GM23338 (cell line): ENCODE measurements at regions not wholly inside any gene's neighbourhood (a gene's known extent, or its start where the extent isn't known, plus 50 kb on each side); places are given as distances from the start of the nearest gene placed in this dataset.
"Not testable (repeated sequence)": the region's sequence is repeated elsewhere in the genome, so short reads cannot be mapped to it uniquely, and the experiment has no call there.

Source experiments
- CREB1 ChIP-seq: fragments of 250-450 bp; sonication (Bioruptor Pico); IDR thresholded peaks from 2 replicates; pipeline ENCODE4 v1.5.0; 2020; ENCODE audit warnings: low read depth, mild to moderate bottlenecking, moderate library complexity
- EZH2 ChIP-seq: fragments of 200-600 bp; sonication (generic); IDR thresholded peaks from one replicate; pipeline ENCODE4 v1.8.0; 2017; ENCODE audit warnings: antibody characterized with exemption, mild to moderate bottlenecking, low read depth; ENCODE audit not compliant: unreplicated experiment
- EZH2phosphoT487 ChIP-seq: fragments of 200-600 bp; sonication (generic); IDR thresholded peaks from one replicate; pipeline ENCODE4 v1.8.1; 2018; ENCODE audit warnings: antibody characterized with exemption; ENCODE audit not compliant: unreplicated experiment
- JUNB ChIP-seq: IDR thresholded peaks from one replicate; pipeline ENCODE4 v1.6.1; 2016; ENCODE audit warnings: antibody characterized with exemption; ENCODE audit not compliant: unreplicated experiment
- NANOG ChIP-seq: IDR thresholded peaks from 2 replicates; pipeline ENCODE4 v1.6.1; 2016; ENCODE audit warnings: antibody characterized with exemption, borderline replicate concordance
- POLR2AphosphoS5 ChIP-seq: IDR thresholded peaks from 2 replicates; pipeline ENCODE4 v1.6.1; 2016; ENCODE audit warnings: antibody characterized with exemption, low read depth
- STAT1 ChIP-seq: IDR thresholded peaks from one replicate; pipeline ENCODE4 v1.6.1; 2016; ENCODE audit warnings: antibody characterized with exemption; ENCODE audit not compliant: unreplicated experiment
- ZNF114 ChIP-seq: fragments of 250-450 bp; sonication (Bioruptor Pico); IDR thresholded peaks from 2 replicates; pipeline ENCODE4 v1.5.0; 2020; ENCODE audit warnings: mild to moderate bottlenecking, moderate library complexity
- ZNF331 ChIP-seq: fragments of 250-450 bp; sonication (Bioruptor Pico); IDR thresholded peaks from 2 replicates; pipeline ENCODE4 v1.5.0; 2020; ENCODE audit warnings: low read depth, mild to moderate bottlenecking, moderate library complexity
- TF ChIP-seq, protein P1 (sequence below), 2 experiments: fragments of 200-600 bp in 1 of 2; sonication (generic) in 1 of 2; conservative IDR thresholded peaks; 2 replicates each; pipeline versions ENCODE4 v1.5.1 to v1.6.1; 2016 to 2017; ENCODE audit warnings: antibody characterized with exemption in 2 of 2, low read depth in 2 of 2, mild to moderate bottlenecking in 2 of 2, moderate library complexity in 1 of 2
- TF ChIP-seq, protein P2 (sequence below): IDR thresholded peaks from one replicate; pipeline ENCODE4 v1.6.1; 2018; ENCODE audit warnings: antibody characterized with exemption; ENCODE audit not compliant: unreplicated experiment
- TF ChIP-seq, protein P3 (sequence below): IDR thresholded peaks from 2 replicates; pipeline ENCODE4 v1.6.1; 2016; ENCODE audit warnings: antibody characterized with exemption
- TF ChIP-seq, protein P4 (sequence below): fragments of 250-450 bp; sonication (Bioruptor Pico); IDR thresholded peaks from 2 replicates; pipeline ENCODE4 v1.5.0; 2020; ENCODE audit warnings: mild to moderate bottlenecking, moderate library complexity

DNA sequence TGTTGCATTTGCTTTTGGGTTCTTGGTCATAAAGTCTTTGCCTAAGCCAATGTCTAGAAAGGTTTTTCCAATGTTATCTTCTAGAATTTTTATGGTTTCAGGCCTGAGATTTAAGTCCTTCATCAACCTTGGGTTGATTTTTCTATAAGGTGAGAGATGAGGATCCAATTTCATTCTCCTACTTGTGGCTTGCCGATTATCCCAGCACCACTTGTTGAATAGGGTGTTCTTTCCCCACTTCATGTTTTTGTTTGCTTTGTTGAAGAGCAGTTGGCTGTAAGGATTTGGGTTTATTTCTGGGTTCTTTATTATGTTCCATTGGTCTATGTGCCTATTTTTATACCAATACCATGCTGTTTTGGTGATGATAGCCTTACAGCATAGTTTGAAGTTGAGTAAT is 615.2 kb downstream of the PTPRC start:
- TF ChIP-seq, protein P1, sequence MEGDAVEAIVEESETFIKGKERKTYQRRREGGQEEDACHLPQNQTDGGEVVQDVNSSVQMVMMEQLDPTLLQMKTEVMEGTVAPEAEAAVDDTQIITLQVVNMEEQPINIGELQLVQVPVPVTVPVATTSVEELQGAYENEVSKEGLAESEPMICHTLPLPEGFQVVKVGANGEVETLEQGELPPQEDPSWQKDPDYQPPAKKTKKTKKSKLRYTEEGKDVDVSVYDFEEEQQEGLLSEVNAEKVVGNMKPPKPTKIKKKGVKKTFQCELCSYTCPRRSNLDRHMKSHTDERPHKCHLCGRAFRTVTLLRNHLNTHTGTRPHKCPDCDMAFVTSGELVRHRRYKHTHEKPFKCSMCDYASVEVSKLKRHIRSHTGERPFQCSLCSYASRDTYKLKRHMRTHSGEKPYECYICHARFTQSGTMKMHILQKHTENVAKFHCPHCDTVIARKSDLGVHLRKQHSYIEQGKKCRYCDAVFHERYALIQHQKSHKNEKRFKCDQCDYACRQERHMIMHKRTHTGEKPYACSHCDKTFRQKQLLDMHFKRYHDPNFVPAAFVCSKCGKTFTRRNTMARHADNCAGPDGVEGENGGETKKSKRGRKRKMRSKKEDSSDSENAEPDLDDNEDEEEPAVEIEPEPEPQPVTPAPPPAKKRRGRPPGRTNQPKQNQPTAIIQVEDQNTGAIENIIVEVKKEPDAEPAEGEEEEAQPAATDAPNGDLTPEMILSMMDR (conservative IDR thresholded peaks at IDR 0.05; ENCODE audit: low read depth in 2 of 2) = not testable (repeated sequence)
- TF ChIP-seq EZH2phosphoT487; CREB1 (CRISPR knock-in tag); EZH2; POLR2AphosphoS5; JUNB; ZNF114; NANOG; ZNF331; STAT1: not testable (repeated sequence)
- TF ChIP-seq, protein P2, sequence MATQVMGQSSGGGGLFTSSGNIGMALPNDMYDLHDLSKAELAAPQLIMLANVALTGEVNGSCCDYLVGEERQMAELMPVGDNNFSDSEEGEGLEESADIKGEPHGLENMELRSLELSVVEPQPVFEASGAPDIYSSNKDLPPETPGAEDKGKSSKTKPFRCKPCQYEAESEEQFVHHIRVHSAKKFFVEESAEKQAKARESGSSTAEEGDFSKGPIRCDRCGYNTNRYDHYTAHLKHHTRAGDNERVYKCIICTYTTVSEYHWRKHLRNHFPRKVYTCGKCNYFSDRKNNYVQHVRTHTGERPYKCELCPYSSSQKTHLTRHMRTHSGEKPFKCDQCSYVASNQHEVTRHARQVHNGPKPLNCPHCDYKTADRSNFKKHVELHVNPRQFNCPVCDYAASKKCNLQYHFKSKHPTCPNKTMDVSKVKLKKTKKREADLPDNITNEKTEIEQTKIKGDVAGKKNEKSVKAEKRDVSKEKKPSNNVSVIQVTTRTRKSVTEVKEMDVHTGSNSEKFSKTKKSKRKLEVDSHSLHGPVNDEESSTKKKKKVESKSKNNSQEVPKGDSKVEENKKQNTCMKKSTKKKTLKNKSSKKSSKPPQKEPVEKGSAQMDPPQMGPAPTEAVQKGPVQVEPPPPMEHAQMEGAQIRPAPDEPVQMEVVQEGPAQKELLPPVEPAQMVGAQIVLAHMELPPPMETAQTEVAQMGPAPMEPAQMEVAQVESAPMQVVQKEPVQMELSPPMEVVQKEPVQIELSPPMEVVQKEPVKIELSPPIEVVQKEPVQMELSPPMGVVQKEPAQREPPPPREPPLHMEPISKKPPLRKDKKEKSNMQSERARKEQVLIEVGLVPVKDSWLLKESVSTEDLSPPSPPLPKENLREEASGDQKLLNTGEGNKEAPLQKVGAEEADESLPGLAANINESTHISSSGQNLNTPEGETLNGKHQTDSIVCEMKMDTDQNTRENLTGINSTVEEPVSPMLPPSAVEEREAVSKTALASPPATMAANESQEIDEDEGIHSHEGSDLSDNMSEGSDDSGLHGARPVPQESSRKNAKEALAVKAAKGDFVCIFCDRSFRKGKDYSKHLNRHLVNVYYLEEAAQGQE = not testable (repeated sequence)
- TF ChIP-seq, protein P3, sequence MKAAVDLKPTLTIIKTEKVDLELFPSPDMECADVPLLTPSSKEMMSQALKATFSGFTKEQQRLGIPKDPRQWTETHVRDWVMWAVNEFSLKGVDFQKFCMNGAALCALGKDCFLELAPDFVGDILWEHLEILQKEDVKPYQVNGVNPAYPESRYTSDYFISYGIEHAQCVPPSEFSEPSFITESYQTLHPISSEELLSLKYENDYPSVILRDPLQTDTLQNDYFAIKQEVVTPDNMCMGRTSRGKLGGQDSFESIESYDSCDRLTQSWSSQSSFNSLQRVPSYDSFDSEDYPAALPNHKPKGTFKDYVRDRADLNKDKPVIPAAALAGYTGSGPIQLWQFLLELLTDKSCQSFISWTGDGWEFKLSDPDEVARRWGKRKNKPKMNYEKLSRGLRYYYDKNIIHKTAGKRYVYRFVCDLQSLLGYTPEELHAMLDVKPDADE = not testable (repeated sequence)
- TF ChIP-seq, protein P4, sequence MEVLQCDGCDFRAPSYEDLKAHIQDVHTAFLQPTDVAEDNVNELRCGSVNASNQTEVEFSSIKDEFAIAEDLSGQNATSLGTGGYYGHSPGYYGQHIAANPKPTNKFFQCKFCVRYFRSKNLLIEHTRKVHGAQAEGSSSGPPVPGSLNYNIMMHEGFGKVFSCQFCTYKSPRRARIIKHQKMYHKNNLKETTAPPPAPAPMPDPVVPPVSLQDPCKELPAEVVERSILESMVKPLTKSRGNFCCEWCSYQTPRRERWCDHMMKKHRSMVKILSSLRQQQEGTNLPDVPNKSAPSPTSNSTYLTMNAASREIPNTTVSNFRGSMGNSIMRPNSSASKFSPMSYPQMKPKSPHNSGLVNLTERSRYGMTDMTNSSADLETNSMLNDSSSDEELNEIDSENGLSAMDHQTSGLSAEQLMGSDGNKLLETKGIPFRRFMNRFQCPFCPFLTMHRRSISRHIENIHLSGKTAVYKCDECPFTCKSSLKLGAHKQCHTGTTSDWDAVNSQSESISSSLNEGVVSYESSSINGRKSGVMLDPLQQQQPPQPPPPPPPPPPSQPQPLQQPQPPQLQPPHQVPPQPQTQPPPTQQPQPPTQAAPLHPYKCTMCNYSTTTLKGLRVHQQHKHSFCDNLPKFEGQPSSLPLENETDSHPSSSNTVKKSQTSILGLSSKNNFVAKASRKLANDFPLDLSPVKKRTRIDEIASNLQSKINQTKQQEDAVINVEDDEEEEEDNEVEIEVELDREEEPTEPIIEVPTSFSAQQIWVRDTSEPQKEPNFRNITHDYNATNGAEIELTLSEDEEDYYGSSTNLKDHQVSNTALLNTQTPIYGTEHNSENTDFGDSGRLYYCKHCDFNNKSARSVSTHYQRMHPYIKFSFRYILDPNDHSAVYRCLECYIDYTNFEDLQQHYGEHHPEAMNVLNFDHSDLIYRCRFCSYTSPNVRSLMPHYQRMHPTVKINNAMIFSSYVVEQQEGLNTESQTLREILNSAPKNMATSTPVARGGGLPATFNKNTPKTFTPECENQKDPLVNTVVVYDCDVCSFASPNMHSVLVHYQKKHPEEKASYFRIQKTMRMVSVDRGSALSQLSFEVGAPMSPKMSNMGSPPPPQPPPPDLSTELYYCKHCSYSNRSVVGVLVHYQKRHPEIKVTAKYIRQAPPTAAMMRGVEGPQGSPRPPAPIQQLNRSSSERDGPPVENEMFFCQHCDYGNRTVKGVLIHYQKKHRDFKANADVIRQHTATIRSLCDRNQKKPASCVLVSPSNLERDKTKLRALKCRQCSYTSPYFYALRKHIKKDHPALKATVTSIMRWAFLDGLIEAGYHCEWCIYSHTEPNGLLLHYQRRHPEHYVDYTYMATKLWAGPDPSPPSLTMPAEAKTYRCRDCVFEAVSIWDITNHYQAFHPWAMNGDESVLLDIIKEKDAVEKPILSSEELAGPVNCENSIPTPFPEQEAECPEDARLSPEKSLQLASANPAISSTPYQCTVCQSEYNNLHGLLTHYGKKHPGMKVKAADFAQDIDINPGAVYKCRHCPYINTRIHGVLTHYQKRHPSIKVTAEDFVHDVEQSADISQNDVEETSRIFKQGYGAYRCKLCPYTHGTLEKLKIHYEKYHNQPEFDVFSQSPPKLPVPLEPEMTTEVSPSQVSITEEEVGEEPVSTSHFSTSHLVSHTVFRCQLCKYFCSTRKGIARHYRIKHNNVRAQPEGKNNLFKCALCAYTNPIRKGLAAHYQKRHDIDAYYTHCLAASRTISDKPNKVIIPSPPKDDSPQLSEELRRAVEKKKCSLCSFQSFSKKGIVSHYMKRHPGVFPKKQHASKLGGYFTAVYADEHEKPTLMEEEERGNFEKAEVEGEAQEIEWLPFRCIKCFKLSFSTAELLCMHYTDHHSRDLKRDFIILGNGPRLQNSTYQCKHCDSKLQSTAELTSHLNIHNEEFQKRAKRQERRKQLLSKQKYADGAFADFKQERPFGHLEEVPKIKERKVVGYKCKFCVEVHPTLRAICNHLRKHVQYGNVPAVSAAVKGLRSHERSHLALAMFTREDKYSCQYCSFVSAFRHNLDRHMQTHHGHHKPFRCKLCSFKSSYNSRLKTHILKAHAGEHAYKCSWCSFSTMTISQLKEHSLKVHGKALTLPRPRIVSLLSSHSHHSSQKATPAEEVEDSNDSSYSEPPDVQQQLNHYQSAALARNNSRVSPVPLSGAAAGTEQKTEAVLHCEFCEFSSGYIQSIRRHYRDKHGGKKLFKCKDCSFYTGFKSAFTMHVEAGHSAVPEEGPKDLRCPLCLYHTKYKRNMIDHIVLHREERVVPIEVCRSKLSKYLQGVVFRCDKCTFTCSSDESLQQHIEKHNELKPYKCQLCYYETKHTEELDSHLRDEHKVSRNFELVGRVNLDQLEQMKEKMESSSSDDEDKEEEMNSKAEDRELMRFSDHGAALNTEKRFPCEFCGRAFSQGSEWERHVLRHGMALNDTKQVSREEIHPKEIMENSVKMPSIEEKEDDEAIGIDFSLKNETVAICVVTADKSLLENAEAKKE = not testable (repeated sequence)
